HepG2 (cell line): ENCODE measurements at regions not wholly inside any gene's neighbourhood (a gene's known extent, or its start where the extent isn't known, plus 50 kb on each side); places are given as distances from the start of the nearest gene placed in this dataset.

Source experiments
- AGO2 ChIP-seq: fragments of 200-400 bp; formaldehyde crosslinking; optimal IDR thresholded peaks from 2 replicates; pipeline ENCODE3; 2017; ENCODE audit warnings: mild to moderate bottlenecking, low read depth, low read length, moderate library complexity
- BCL3 ChIP-seq: sonication (generic); formaldehyde crosslinking; IDR thresholded peaks from 2 replicates; pipeline ENCODE4 v1.5.1; 2020; ENCODE audit warnings: mild to moderate bottlenecking, missing genetic modification reagents, moderate library complexity
- EHMT2 ChIP-seq: fragments of 200-600 bp; sonication (generic); IDR thresholded peaks from 2 replicates; pipeline ENCODE4 v1.7.0; 2017; ENCODE audit warnings: antibody characterized with exemption, low read depth, low read length, borderline replicate concordance
- FOXO1 ChIP-seq: sonication (generic); formaldehyde crosslinking; IDR thresholded peaks from 2 replicates; pipeline ENCODE4 v1.4.0; 2020; ENCODE audit warnings: missing genetic modification reagents
- GMEB2 ChIP-seq: IDR thresholded peaks from 2 replicates; pipeline ENCODE4 v1.6.1; 2016; ENCODE audit warnings: missing biosample characterization, missing genetic modification reagents, low read depth
- HOXA3 ChIP-seq: sonication (generic); formaldehyde crosslinking; IDR thresholded peaks from 2 replicates; pipeline ENCODE4 v1.5.0; 2020; ENCODE audit warnings: missing genetic modification reagents
- KLF15 ChIP-seq: sonication (generic); formaldehyde crosslinking; IDR thresholded peaks from 2 replicates; pipeline ENCODE4 v1.8.1; 2023; ENCODE audit warnings: borderline replicate concordance, mild to moderate bottlenecking, inconsistent platforms, missing genetic modification reagents, mixed read lengths
- MLX ChIP-seq: IDR thresholded peaks from 2 replicates; pipeline ENCODE4 v1.6.1; 2016
- NFKB2 ChIP-seq: sonication (generic); formaldehyde crosslinking; IDR thresholded peaks from 2 replicates; pipeline ENCODE4 v1.4.0; 2020; ENCODE audit warnings: missing genetic modification reagents, borderline replicate concordance
- RBM22 ChIP-seq: fragments of 200-400 bp; formaldehyde crosslinking; optimal IDR thresholded peaks from 2 replicates; pipeline ENCODE3; 2017; ENCODE audit warnings: mild to moderate bottlenecking, low read length, moderate library complexity
- SMC3 ChIP-seq: IDR thresholded peaks from 2 replicates; pipeline ENCODE4 v1.6.1; 2011; ENCODE audit warnings: low read length, improper control_type of control experiment
- SOX5 ChIP-seq: IDR thresholded peaks from 2 replicates; pipeline ENCODE4 v1.6.1; 2016; ENCODE audit warnings: borderline replicate concordance
- SOX6 ChIP-seq, 2 experiments: fragments of 450-650 bp in 1 of 2; sonication (generic) in 1 of 2; formaldehyde crosslinking in 1 of 2; IDR thresholded peaks; 2 replicates each; pipeline versions ENCODE4 v1.4.0 to v1.6.1; 2017 to 2020; ENCODE audit warnings: antibody characterized with exemption in 1 of 2, mild to moderate bottlenecking in 1 of 2, missing genetic modification reagents in 1 of 2
- STAG1 ChIP-seq: sonication (generic); formaldehyde crosslinking; IDR thresholded peaks from 2 replicates; pipeline ENCODE4 v1.4.0; 2020; ENCODE audit warnings: missing genetic modification reagents
- ZBTB33 ChIP-seq: sonication (generic); formaldehyde crosslinking; IDR thresholded peaks from 2 replicates; pipeline ENCODE4 v1.4.0; 2020; ENCODE audit warnings: missing genetic modification reagents
- ZFX ChIP-seq: sonication (generic); formaldehyde crosslinking; IDR thresholded peaks from 2 replicates; pipeline ENCODE4 v1.4.0; 2020; ENCODE audit warnings: mild to moderate bottlenecking, low read depth, missing genetic modification reagents, moderate library complexity
- ZNF567 ChIP-seq: sonication (generic); formaldehyde crosslinking; IDR thresholded peaks from 2 replicates; pipeline ENCODE4 v1.8.1; 2023; ENCODE audit warnings: mild to moderate bottlenecking, missing genetic modification reagents, borderline replicate concordance
- ZNF652 ChIP-seq: IDR thresholded peaks from 2 replicates; pipeline ENCODE4 v1.6.1; 2016; ENCODE audit warnings: low read depth, borderline replicate concordance
- ZNF687 ChIP-seq: sonication (generic); formaldehyde crosslinking; IDR thresholded peaks from 2 replicates; pipeline ENCODE4 v1.5.1; 2020; ENCODE audit warnings: mild to moderate bottlenecking, missing genetic modification reagents, moderate library complexity
- ZNF780A ChIP-seq: sonication (generic); formaldehyde crosslinking; IDR thresholded peaks from 2 replicates; pipeline ENCODE4 v1.8.0; 2022; ENCODE audit warnings: mild to moderate bottlenecking, missing genetic modification reagents, moderate library complexity

GRCh38 chr17:72516772-72517399 lies 396.1 kb downstream of the SOX9 start (continued):
- TF ChIP-seq FOXO1 (CRISPR knock-in tag) (0 out of 2 replicates have a peak, but pooled peaks have one; percentile 42), ZNF567 (0 out of 2 replicates have a peak, but pooled peaks have one; percentile 16), ZNF652 (CRISPR knock-in tag) (peak; percentile 95), ZBTB33 (CRISPR knock-in tag) (peak; percentile 50; the same call in 1 of the 2 replicates), RBM22 (no peak), STAG1 (CRISPR knock-in tag) (peak; percentile 23; the same call in 1 of the 2 replicates), AGO2 (peak; percentile 28), GMEB2 (CRISPR knock-in tag) (no peak), SOX5 (CRISPR knock-in tag) (peak; percentile 88), EHMT2 (peak; percentile 27; the same call in 1 of the 2 replicates), SOX6 (IDR thresholded peaks at IDR 0.05) (no peak), SOX6 (CRISPR knock-in tag; IDR thresholded peaks at IDR 0.05) (peak; percentile 87), BCL3 (CRISPR knock-in tag) (0 out of 2 replicates have a peak, but pooled peaks have one; percentile 55), MLX (CRISPR knock-in tag) (no peak), ZNF687 (CRISPR knock-in tag) (peak; percentile 73), HOXA3 (CRISPR knock-in tag) (peak; percentile 45), ZFX (no peak), SMC3 (peak; percentile 30), NFKB2 (CRISPR knock-in tag) (no peak; the same call in 1 of the 2 replicates), KLF15 (CRISPR knock-in tag) (no peak), ZNF780A (CRISPR knock-in tag) (no peak)
